ENCODE measurements at regions not wholly inside any gene's neighbourhood (a gene's known extent, or its start where the extent isn't known, plus 50 kb on each side); places are given as distances from the start of the nearest gene placed in this dataset.

DNA sequence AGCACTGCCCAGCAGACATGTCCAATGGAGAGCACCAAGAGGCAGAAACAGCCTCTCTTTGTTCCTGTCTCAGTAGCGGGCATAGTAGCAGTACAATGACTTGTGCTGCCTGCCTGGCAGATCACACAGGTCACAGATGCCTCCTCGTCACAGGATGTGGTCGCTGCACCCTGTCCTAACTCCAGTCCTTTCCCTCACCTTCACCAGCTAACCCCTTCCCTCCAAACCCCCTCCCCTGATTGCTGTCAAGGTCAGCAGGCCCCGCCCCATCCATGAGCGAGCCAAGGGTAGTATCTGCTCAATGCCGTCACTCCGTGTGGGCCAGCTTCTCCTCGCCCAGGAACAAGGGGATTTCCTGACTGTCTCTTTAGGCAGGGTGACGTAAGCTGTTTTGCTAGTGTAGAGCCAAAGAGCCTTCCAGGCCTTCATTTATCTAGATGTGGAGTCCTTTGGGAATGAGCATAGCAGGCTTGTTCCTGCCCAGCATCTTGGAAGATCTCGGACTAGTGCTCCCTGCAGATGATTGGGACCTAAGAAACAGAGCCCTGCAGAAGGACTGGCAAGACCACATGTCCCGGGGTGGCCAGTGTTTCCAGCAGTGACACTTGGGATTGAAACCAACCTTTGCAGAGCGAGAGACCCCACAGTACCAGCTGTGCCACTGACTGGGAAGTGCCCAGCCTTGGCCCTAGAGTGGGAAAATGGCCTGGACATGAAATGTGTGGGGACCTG is 75.9 kb upstream of the TNRC6C start:
- Histone ChIP-seq H3K79me2 (ENCODE audit: insufficient read depth, low read depth) (no peaks in the 10 kb centered on the region), H3K4me3 (IDR thresholded peaks at IDR 0.05; ENCODE audit: insufficient read depth, low read depth, low read length) (no peak overlapping the region), H3K27ac (peak overlapping the region; percentile 98), H2AFZ (ENCODE audit: low read depth) (peak overlapping the region; percentile 60; the same call in 1 of the 2 replicates), H4K20me1 (ENCODE audit: insufficient read depth) (no peaks in the 10 kb centered on the region), H3K27me3 (ENCODE audit: insufficient read depth, low read depth) (no peaks in the 10 kb centered on the region), H3K4me1 (ENCODE audit: low read depth, poor library complexity, severe bottlenecking) (peaks cover 74% of the 10 kb centered on the region), H3K36me3 (ENCODE audit: insufficient read depth) (no peaks in the 10 kb centered on the region), H3K4me2 (peak overlapping the region; percentile 100), H3K9ac (peak overlapping the region; percentile 90)
- no peak for TF ChIP-seq CTCF (conservative IDR thresholded peaks at IDR 0.05; ENCODE audit: low read depth, low read length)

DNA sequence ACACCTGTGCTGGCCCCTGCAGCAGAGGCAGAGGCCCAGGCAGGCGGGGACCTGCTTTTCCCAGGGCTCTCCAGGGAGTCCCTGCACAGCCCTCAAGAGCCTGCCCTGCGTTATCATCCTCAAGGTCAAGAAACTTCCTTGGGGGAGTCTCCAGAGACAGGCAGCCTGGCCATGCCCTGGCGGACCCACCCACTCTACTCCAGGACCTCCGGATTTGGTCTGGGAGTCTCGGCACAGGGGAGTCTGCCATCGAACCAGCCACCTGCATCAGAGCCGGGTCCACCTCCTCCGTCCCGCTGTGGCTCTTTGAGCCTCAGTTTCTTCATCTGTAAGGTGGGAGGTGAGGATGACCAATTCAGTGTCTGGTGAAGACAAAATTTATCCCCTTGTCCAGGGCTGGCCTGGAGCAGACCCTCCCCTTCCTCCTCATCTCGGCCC is 75.3 kb upstream of the TNRC6C start:
- Histone ChIP-seq H3K9ac (peak overlapping the region; percentile 90), H3K27ac (peak overlapping the region; percentile 98), H3K4me2 (peak overlapping the region; percentile 100), H3K79me2 (ENCODE audit: insufficient read depth, low read depth) (no peaks in the 10 kb centered on the region), H3K4me3 (IDR thresholded peaks at IDR 0.05; ENCODE audit: insufficient read depth, low read depth, low read length) (no peak overlapping the region), H3K27me3 (ENCODE audit: insufficient read depth, low read depth) (no peaks in the 10 kb centered on the region), H3K36me3 (ENCODE audit: insufficient read depth) (no peaks in the 10 kb centered on the region), H3K4me1 (ENCODE audit: low read depth, poor library complexity, severe bottlenecking) (peaks cover 80% of the 10 kb centered on the region), H4K20me1 (ENCODE audit: insufficient read depth) (no peaks in the 10 kb centered on the region), H2AFZ (ENCODE audit: low read depth) (peak overlapping the region; percentile 60; the same call in 1 of the 2 replicates)
- no peak for TF ChIP-seq CTCF (conservative IDR thresholded peaks at IDR 0.05; ENCODE audit: low read depth, low read length)

DNA sequence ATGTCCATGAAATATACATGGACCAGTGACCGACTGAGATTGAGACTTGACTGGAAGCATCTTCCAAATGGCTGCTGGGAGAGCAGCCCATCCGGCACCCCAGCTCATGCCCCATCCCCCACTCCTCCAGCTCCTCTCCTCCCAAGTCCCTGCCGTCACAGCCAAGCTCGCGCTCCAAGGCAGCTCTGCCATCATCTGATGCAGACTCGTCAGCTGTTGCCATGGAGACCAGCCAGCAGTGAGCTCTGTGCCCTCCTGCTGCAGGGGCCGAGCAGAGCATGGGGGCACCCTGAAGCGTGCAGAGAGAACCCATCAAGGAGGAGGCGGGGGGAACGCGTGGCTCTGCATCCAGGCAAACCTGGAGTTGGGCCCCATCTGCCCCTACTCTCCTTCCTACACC is 74.5 kb upstream of the TNRC6C start:
- Histone ChIP-seq H3K9ac (no peak overlapping the region), H3K36me3 (ENCODE audit: insufficient read depth) (no peaks in the 10 kb centered on the region), H2AFZ (ENCODE audit: low read depth) (no peak overlapping the region), H3K27me3 (ENCODE audit: insufficient read depth, low read depth) (no peaks in the 10 kb centered on the region), H3K4me1 (ENCODE audit: low read depth, poor library complexity, severe bottlenecking) (peaks cover 87% of the 10 kb centered on the region), H4K20me1 (ENCODE audit: insufficient read depth) (no peaks in the 10 kb centered on the region), H3K79me2 (ENCODE audit: insufficient read depth, low read depth) (no peaks in the 10 kb centered on the region), H3K27ac (peak overlapping the region; percentile 98; the same call in 1 of the 2 replicates), H3K4me2 (peak overlapping the region; percentile 13; the same call in 1 of the 2 replicates), H3K4me3 (IDR thresholded peaks at IDR 0.05; ENCODE audit: insufficient read depth, low read depth, low read length) (no peak overlapping the region)
- TF ChIP-seq CTCF (conservative IDR thresholded peaks at IDR 0.05; ENCODE audit: low read depth, low read length), result no peak

- peak overlapping the region; percentile 1; the same call in 1 of the 2 replicates for H3K4me2 ChIP-seq
- no peak overlapping the region; the same call in 1 of the 2 replicates for H3K27ac ChIP-seq
- no peak overlapping the region for H3K4me3 ChIP-seq (IDR thresholded peaks at IDR 0.05; ENCODE audit: insufficient read depth, low read depth, low read length)
- no peak overlapping the region for H3K9ac ChIP-seq
- peaks cover 86% of the 10 kb centered on the region for H3K4me1 ChIP-seq (ENCODE audit: low read depth, poor library complexity, severe bottlenecking)
- H2AFZ ChIP-seq (ENCODE audit: low read depth), result no peak overlapping the region
- H4K20me1 ChIP-seq (ENCODE audit: insufficient read depth), result no peaks in the 10 kb centered on the region
- TF ChIP-seq CTCF (conservative IDR thresholded peaks at IDR 0.05; ENCODE audit: low read depth, low read length), result no peak
- no peaks in the 10 kb centered on the region for H3K27me3 ChIP-seq (ENCODE audit: insufficient read depth, low read depth)
- H3K36me3 ChIP-seq (ENCODE audit: insufficient read depth), result no peaks in the 10 kb centered on the region
- H3K79me2 ChIP-seq (ENCODE audit: insufficient read depth, low read depth), result no peaks in the 10 kb centered on the region
Measured at GRCh38 chr17:77884967-77885641, 73.4 kb upstream of the TNRC6C start.
